Neutrophil (primary cell): ENCODE measurements at regions not wholly inside any gene's neighbourhood (a gene's known extent, or its start where the extent isn't known, plus 50 kb on each side); places are given as distances from the start of the nearest gene placed in this dataset.
"Not testable (repeated sequence)": the region's sequence is repeated elsewhere in the genome, so short reads cannot be mapped to it uniquely, and the experiment has no call there.

Experiments
- H3K27ac ChIP-seq: fragments of 200-600 bp; sonication (generic); 2 replicates; pipeline ENCODE4 v1.5.1; 2016; ENCODE audit warnings: mild to moderate bottlenecking, moderate library complexity
- H3K27me3 ChIP-seq: fragments of 200-600 bp; sonication (generic); 2 replicates; pipeline ENCODE4 v1.6.0; 2016; ENCODE audit warnings: mild to moderate bottlenecking
- H3K36me3 ChIP-seq: fragments of 200-600 bp; sonication (generic); 2 replicates; pipeline ENCODE4 v1.5.1; 2017
- H3K4me1 ChIP-seq, 2 experiments: fragments of 200-600 bp in 1 of 2; sonication (generic) in 1 of 2; 1 replicate in 1 of 2; 2 replicates in 1 of 2; pipeline versions ENCODE4 v1.5.1 to v1.6.1; 2013 to 2016; ENCODE audit warnings: low read depth in 1 of 2, low read length in 1 of 2, mild to moderate bottlenecking in 1 of 2, moderate library complexity in 1 of 2; ENCODE audit not compliant: control insufficient read depth in 1 of 2, insufficient read depth in 1 of 2
- H3K4me3 ChIP-seq, 2 experiments: fragments of 200-600 bp in 1 of 2; sonication (generic) in 1 of 2; 1 replicate in 1 of 2; 2 replicates in 1 of 2; pipeline ENCODE4 v1.5.1; 2013 to 2016; ENCODE audit warnings: low read depth in 1 of 2, low read length in 1 of 2, mild to moderate bottlenecking in 1 of 2, moderate library complexity in 1 of 2
- H3K9me3 ChIP-seq: fragments of 200-600 bp; sonication (generic); 2 replicates; pipeline ENCODE4 v1.5.1; 2016
- CTCF ChIP-seq: fragments of 200-600 bp; sonication (generic); IDR thresholded peaks from 2 replicates; pipeline ENCODE4 v1.5.1; 2016; ENCODE audit warnings: antibody characterized with exemption

- H3K4me3 ChIP-seq, result no peak overlapping the region
- H3K27me3 ChIP-seq, result peaks cover 43% of the 10 kb centered on the region
- no peaks in the 10 kb centered on the region for H3K4me1 ChIP-seq
- no peaks in the 10 kb centered on the region for H3K36me3 ChIP-seq
- H3K9me3 ChIP-seq, result no peaks in the 10 kb centered on the region
- no peak overlapping the region for H3K27ac ChIP-seq
- no peak for TF ChIP-seq CTCF
Measured at GRCh38 chr18:26631135-26631534, 82.8 kb upstream of the KCTD1 start.

GRCh38 chr18:26630596-26630995 lies 82.2 kb upstream of the KCTD1 start:
- Histone ChIP-seq H3K36me3 (no peaks in the 10 kb centered on the region), H3K4me1 (no peaks in the 10 kb centered on the region), H3K9me3 (no peaks in the 10 kb centered on the region), H3K4me3 (no peak overlapping the region), H3K27me3 (peaks cover 37% of the 10 kb centered on the region), H3K27ac (no peak overlapping the region)
- TF ChIP-seq CTCF, result no peak

GRCh38 chr18:26628017-26628416 lies 79.7 kb upstream of the KCTD1 start:
- Histone ChIP-seq H3K27ac (no peak overlapping the region), H3K4me3 (no peak overlapping the region), H3K9me3 (peaks cover 9% of the 10 kb centered on the region), H3K36me3 (no peaks in the 10 kb centered on the region), H3K27me3 (peaks cover 17% of the 10 kb centered on the region), H3K4me1 (no peaks in the 10 kb centered on the region)
- TF ChIP-seq CTCF, result no peak

- no peak for TF ChIP-seq CTCF
- Histone ChIP-seq H3K27me3 (peaks cover 14% of the 10 kb centered on the region), H3K4me1 (peaks cover 0 to 4% of the 10 kb centered on the region in 2 experiments), H3K9me3 (peaks cover 9% of the 10 kb centered on the region), H3K27ac (no peak overlapping the region), H3K4me3 (no peak overlapping the region), H3K36me3 (no peaks in the 10 kb centered on the region)
Measured at GRCh38 chr18:26624443-26624842, 76.1 kb upstream of the KCTD1 start.

- not testable (repeated sequence) for H3K36me3 ChIP-seq, H3K4me1 ChIP-seq, H3K27me3 ChIP-seq, H3K4me3 ChIP-seq, H3K27ac ChIP-seq, H3K9me3 ChIP-seq
Measured at GRCh38 chr18:26623314-26623713, 75.0 kb upstream of the KCTD1 start.

GRCh38 chr18:26621161-26622026 lies 73.0 kb upstream of the KCTD1 start:
- no peak overlapping the region for H3K27ac ChIP-seq
- H3K4me3 ChIP-seq, result no peak overlapping the region
- TF ChIP-seq CTCF, result no peak
- no peaks in the 10 kb centered on the region for H3K27me3 ChIP-seq
- H3K36me3 ChIP-seq, result no peaks in the 10 kb centered on the region
- H3K4me1 ChIP-seq, result peaks cover 0 to 4% of the 10 kb centered on the region in 2 experiments
- H3K9me3 ChIP-seq, result peaks cover 9% of the 10 kb centered on the region
